Calu3 (cell line): ENCODE measurements at regions not wholly inside any gene's neighbourhood (a gene's known extent, or its start where the extent isn't known, plus 50 kb on each side); places are given as distances from the start of the nearest gene placed in this dataset.

Experiments
- BruUV-seq: library from RNA; stranded (reverse); fragments of 400-500 nt; replicated peaks from 2 replicates; lab custom pipeline; 2021; lab: Mats Ljungman, UMichigan
- CTCF ChIA-PET: fragments of 300-600 bp; sonication (Branson Sonifier 250); formaldehyde crosslinking; loops from one replicate; lab custom pipeline; 2022; ENCODE audit warnings: antibody characterized with exemption; lab: Charles Lee
- DNase-seq: peaks from one replicate; pipeline ENCODE4 v3.0.0; 2022
- H3K27ac Mint-ChIP-seq: one replicate; pipeline ENCODE4 v1.8.0; 2022; ENCODE audit warnings: mixed read lengths; ENCODE audit not compliant: unreplicated experiment
- H3K27me3 Mint-ChIP-seq: one replicate; pipeline ENCODE4 v1.8.0; 2022; ENCODE audit warnings: mixed read lengths; ENCODE audit not compliant: unreplicated experiment
- H3K36me3 Mint-ChIP-seq: one replicate; pipeline ENCODE4 v1.8.0; 2022; ENCODE audit warnings: mild to moderate bottlenecking, moderate library complexity, mixed read lengths; ENCODE audit not compliant: insufficient read depth, unreplicated experiment
- H3K4me1 Mint-ChIP-seq: one replicate; pipeline ENCODE4 v1.8.0; 2022; ENCODE audit warnings: mild to moderate bottlenecking, low read depth, mixed read lengths; ENCODE audit not compliant: unreplicated experiment
- H3K4me3 Mint-ChIP-seq: one replicate; pipeline ENCODE4 v1.8.0; 2022; ENCODE audit warnings: mild to moderate bottlenecking, low read depth, moderate library complexity, mixed read lengths; ENCODE audit not compliant: unreplicated experiment
- H3K9me3 Mint-ChIP-seq: one replicate; pipeline ENCODE4 v1.8.0; 2022; ENCODE audit warnings: low read depth, mixed read lengths; ENCODE audit not compliant: unreplicated experiment
- intact Hi-C: fragments of 100-400 bp; cut with micrococcal nuclease; formaldehyde crosslinking; loops from one replicate; pipeline ENCODE4 v1.10.0; 2022; ENCODE audit not compliant: unreplicated experiment
- TF ChIP-seq, protein P1 (sequence below): fragments of 200-600 bp; IDR thresholded peaks from one replicate; pipeline ENCODE4 v1.8.0; 2022; ENCODE audit warnings: antibody characterized with exemption; ENCODE audit not compliant: unreplicated experiment

DNA sequence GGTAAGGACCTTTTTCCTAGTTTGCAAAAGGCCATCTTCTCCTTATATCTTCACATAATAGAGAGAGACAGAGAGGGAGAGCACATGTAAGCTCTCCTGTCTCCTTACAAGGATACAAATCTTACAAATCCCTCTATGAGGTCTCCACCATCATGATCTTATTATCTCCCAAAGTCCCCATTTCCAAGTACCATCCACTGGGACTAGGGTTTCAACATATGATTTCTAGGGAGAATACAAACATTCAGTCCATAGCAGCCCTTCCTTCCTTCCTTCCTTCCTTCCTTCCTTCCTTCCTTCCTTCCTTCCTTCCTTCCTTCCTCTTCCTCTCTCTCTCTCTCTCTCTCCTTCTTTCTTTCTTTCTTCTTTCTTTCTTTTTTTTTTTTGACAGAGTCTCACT is 1132.9 kb upstream of the WWC1 start:
- DNase-seq, result no peak
- no peaks in the 10 kb centered on the region for H3K27me3 Mint-ChIP-seq
- H3K4me1 Mint-ChIP-seq, result no peaks in the 10 kb centered on the region
- no peak overlapping the region for H3K27ac Mint-ChIP-seq
- CTCF ChIA-PET, result interaction anchor here (0.7 kb wide), 1 partner anchor 29 kb away, joined by 3 read pairs; no protein-coding TSS in a partner anchor
- no TSS peak for BruUV-seq
- TF ChIP-seq, protein P1, sequence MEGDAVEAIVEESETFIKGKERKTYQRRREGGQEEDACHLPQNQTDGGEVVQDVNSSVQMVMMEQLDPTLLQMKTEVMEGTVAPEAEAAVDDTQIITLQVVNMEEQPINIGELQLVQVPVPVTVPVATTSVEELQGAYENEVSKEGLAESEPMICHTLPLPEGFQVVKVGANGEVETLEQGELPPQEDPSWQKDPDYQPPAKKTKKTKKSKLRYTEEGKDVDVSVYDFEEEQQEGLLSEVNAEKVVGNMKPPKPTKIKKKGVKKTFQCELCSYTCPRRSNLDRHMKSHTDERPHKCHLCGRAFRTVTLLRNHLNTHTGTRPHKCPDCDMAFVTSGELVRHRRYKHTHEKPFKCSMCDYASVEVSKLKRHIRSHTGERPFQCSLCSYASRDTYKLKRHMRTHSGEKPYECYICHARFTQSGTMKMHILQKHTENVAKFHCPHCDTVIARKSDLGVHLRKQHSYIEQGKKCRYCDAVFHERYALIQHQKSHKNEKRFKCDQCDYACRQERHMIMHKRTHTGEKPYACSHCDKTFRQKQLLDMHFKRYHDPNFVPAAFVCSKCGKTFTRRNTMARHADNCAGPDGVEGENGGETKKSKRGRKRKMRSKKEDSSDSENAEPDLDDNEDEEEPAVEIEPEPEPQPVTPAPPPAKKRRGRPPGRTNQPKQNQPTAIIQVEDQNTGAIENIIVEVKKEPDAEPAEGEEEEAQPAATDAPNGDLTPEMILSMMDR, result no peak
- H3K36me3 Mint-ChIP-seq, result no peaks in the 10 kb centered on the region
- intact Hi-C loops, result no loop called here
- no peaks in the 10 kb centered on the region for H3K9me3 Mint-ChIP-seq
- H3K4me3 Mint-ChIP-seq, result no peak overlapping the region

DNA sequence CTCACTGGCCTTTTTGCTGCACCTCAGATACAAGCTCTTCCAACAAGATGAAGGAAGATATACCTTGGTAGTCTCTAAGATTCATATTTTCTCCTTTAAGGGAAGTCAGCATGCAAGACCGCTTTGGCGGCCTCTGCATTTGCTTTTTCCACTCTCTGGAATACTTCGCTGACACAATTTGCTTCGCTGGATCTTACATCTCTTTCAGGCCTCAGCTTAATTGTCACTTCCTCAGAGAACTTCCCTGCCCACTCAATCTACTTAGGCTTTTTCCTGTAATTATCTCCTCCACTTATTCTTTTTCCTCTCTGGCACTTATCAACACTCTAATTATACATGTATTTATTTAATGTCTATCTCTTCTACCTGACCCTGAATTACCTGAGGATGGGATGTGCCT is 1131.1 kb upstream of the WWC1 start:
- CTCF ChIA-PET, result interaction anchor here (0.6 to 0.8 kb wide), 2 partner anchors 10 to 12 kb away, joined by 3 to 6 read pairs; no protein-coding TSS in a partner anchor
- intact Hi-C loops, result no loop called here
- Mint-ChIP-seq H3K9me3 (no peaks in the 10 kb centered on the region), H3K4me1 (no peaks in the 10 kb centered on the region), H3K4me3 (no peak overlapping the region), H3K27ac (no peak overlapping the region), H3K27me3 (no peaks in the 10 kb centered on the region), H3K36me3 (no peaks in the 10 kb centered on the region)
- no TSS peak for BruUV-seq
- DNase-seq, result no peak
- TF ChIP-seq, protein P1, result no peak

DNA sequence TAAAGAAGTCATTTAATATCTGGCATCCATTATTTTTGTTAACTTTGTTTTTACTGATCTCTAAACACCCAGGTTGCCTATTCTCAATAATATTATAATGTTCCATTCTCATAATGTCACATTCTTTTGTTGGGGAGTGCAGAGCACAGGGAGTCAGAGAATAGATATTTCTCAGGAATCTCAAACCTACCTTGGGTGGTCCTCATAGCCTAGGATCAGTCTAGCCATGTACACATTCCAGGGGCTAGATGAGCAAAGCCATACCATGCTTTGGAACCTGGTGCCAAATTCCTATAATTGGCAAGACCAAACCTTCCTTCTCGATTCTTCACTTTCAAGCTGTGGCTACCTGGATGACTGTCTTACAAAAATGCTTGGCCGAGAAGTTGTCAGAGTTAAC is 1124.7 kb upstream of the WWC1 start:
- Mint-ChIP-seq H3K9me3 (peaks cover 3% of the 10 kb centered on the region), H3K27me3 (no peaks in the 10 kb centered on the region), H3K36me3 (no peaks in the 10 kb centered on the region), H3K4me1 (no peaks in the 10 kb centered on the region), H3K27ac (no peak overlapping the region), H3K4me3 (no peak overlapping the region)
- TF ChIP-seq, protein P1, result no peak
- BruUV-seq, result no TSS peak
- intact Hi-C loops, result no loop called here
- CTCF ChIA-PET, result no interaction called here
- DNase-seq, result no peak

DNA sequence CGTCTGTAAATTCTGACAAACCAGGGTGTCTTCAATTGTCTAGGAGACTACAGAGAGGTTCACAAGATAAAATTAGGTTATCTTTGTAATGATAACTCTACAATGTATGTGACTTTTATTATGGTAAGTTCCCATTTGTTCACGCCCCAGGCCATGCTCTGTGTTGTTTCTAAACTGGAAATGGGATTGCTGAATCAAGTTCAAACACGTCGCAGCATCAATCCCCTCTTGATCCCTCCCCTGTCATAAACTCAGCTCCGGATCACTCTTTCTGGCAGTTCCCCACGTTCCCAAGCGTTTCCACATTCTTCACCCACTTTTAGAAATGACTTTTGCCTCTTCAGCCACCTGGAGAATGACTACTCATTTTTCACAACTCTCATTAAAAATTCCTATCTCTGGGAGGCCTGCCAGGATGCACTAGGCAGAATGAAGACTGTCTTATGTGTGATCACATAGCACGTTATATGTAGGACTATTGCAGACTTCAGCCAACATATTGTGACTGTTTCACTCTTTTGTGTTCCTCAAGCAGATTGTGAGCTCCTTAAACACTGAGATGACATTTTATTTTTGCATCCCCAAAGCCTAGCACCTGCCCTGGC is 1124.2 kb upstream of the WWC1 start:
- no peak for DNase-seq
- intact Hi-C loops, result no loop called here
- Mint-ChIP-seq H3K27ac (no peak overlapping the region), H3K36me3 (no peaks in the 10 kb centered on the region), H3K4me3 (no peak overlapping the region), H3K27me3 (no peaks in the 10 kb centered on the region), H3K9me3 (peaks cover 3% of the 10 kb centered on the region), H3K4me1 (no peaks in the 10 kb centered on the region)
- BruUV-seq, result no TSS peak
- TF ChIP-seq, protein P1, result no peak
- CTCF ChIA-PET, result no interaction called here
